Peyer's patch (tissue), 4 donors: ENCODE measurements at regions not wholly inside any gene's neighbourhood (a gene's known extent, or its start where the extent isn't known, plus 50 kb on each side); places are given as distances from the start of the nearest gene placed in this dataset.

Source experiments
- POLR2A ChIP-seq, 2 donors: fragments of 450-650 bp; IDR thresholded peaks; one replicate each; pipeline ENCODE4 v1.5.1; 2017; ENCODE audit warnings: antibody characterized with exemption in 2 of 2, mild to moderate bottlenecking in 2 of 2, moderate library complexity in 2 of 2
- TF ChIP-seq, protein P1 (sequence below), 6 experiments: fragments of 450-650 bp in 4 of 6; fragments of 200-600 bp in 2 of 6; sonication (generic) in 1 of 6; IDR thresholded peaks; one replicate each; pipeline ENCODE4 v1.5.1; 2017 to 2019; ENCODE audit warnings: antibody characterized with exemption in 6 of 6, mild to moderate bottlenecking in 3 of 6, moderate library complexity in 1 of 6

DNA sequence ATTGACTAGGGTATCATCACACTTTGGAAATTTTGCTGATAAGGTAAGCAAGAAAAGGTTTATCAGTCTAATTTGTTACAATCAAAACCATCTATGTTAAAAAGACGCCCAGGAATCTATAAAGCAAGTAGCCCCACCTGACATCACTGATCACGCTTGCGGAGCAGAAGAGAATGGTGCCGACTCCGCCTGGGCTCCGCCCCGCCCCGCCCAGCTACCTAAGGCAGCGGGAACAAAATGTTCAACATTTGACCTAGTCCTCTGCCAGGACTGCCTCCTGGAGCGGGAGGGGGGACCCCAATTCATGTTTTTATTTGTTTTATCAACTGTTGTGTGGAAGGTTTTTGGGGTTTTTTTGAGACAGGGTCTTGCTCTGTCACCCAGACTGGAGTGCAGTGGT, 520.5 kb downstream of the PREX1 start:
- no peak for TF ChIP-seq POLR2A (IDR thresholded peaks at IDR 0.05)
- TF ChIP-seq, protein P1, sequence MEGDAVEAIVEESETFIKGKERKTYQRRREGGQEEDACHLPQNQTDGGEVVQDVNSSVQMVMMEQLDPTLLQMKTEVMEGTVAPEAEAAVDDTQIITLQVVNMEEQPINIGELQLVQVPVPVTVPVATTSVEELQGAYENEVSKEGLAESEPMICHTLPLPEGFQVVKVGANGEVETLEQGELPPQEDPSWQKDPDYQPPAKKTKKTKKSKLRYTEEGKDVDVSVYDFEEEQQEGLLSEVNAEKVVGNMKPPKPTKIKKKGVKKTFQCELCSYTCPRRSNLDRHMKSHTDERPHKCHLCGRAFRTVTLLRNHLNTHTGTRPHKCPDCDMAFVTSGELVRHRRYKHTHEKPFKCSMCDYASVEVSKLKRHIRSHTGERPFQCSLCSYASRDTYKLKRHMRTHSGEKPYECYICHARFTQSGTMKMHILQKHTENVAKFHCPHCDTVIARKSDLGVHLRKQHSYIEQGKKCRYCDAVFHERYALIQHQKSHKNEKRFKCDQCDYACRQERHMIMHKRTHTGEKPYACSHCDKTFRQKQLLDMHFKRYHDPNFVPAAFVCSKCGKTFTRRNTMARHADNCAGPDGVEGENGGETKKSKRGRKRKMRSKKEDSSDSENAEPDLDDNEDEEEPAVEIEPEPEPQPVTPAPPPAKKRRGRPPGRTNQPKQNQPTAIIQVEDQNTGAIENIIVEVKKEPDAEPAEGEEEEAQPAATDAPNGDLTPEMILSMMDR (IDR thresholded peaks at IDR 0.05), result no peak
